Parathyroid adenoma (tissue), 2 donors: ENCODE measurements at regions not wholly inside any gene's neighbourhood (a gene's known extent, or its start where the extent isn't known, plus 50 kb on each side); places are given as distances from the start of the nearest gene placed in this dataset.
"Not testable (repeated sequence)": the region's sequence is repeated elsewhere in the genome, so short reads cannot be mapped to it uniquely, and the experiment has no call there.

Experiments used
- H2AFZ ChIP-seq: fragments of 300-600 bp; sonication (generic); one replicate; pipeline ENCODE4 v1.7.0; 2017; ENCODE audit warnings: antibody characterized with exemption, mild to moderate bottlenecking
- H3K27ac ChIP-seq: fragments of 300-600 bp; sonication (generic); one replicate; pipeline ENCODE4 v1.7.0; 2017
- H3K27me3 ChIP-seq: fragments of 300-600 bp; sonication (generic); one replicate; pipeline ENCODE4 v1.7.0; 2017; ENCODE audit warnings: low read length; ENCODE audit not compliant: control insufficient read depth, insufficient read depth
- H3K36me3 ChIP-seq: fragments of 300-600 bp; sonication (generic); one replicate; pipeline ENCODE4 v1.7.0; 2017; ENCODE audit warnings: low read length; ENCODE audit not compliant: control insufficient read depth, insufficient read depth
- H3K4me1 ChIP-seq: fragments of 300-600 bp; sonication (generic); one replicate; pipeline ENCODE4 v1.7.0; 2017; ENCODE audit warnings: control low read depth
- H3K4me2 ChIP-seq: fragments of 300-600 bp; sonication (generic); one replicate; pipeline ENCODE4 v1.7.0; 2017; ENCODE audit warnings: low read length
- H3K4me3 ChIP-seq: fragments of 300-600 bp; sonication (generic); one replicate; pipeline ENCODE4 v1.7.0; 2017; ENCODE audit warnings: low read depth, low read length
- H3K79me2 ChIP-seq: fragments of 300-600 bp; sonication (generic); one replicate; pipeline ENCODE4 v1.7.0; 2017; ENCODE audit warnings: control low read depth
- H3K9ac ChIP-seq: fragments of 300-600 bp; sonication (generic); one replicate; pipeline ENCODE4 v1.7.0; 2017; ENCODE audit warnings: mild to moderate bottlenecking
- H3K9me3 ChIP-seq: fragments of 300-600 bp; sonication (generic); one replicate; pipeline ENCODE4 v1.7.0; 2017; ENCODE audit warnings: low read length; ENCODE audit not compliant: control insufficient read depth
- TF ChIP-seq, protein P1 (sequence below): fragments of 300-600 bp; sonication (generic); IDR thresholded peaks from one replicate; pipeline ENCODE4 v1.7.0; 2017; ENCODE audit warnings: antibody characterized with exemption, mild to moderate bottlenecking
- donor health status: primary hyperparathyroidism.

DNA sequence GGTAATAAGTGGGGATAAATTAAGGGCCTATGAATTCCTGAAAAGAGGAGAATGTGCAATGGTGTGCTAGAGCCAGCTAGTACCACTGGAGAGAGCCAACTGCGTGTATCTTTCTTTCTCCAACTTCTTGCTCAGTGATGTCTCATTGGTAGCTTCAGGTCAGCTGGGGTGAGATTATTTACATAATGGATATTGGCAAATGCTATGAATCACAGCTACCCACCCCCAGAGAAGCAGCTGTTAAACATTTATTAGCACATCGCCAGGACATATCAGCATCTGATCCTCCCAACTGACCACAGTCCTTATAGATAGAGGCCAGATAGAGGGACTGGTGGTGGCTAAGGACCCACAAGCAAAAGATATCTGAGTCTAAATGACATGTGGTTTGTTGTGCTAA is 421.3 kb downstream of the ACTL7B start:
- Histone ChIP-seq H3K27ac (no peak overlapping the region), H3K79me2 (no peaks in the 10 kb centered on the region), H3K4me2 (no peak overlapping the region), H3K4me1 (no peaks in the 10 kb centered on the region), H3K4me3 (no peak overlapping the region), H3K9ac (no peak overlapping the region), H3K27me3 (no peaks in the 10 kb centered on the region), H3K36me3 (no peaks in the 10 kb centered on the region), H3K9me3 (no peaks in the 10 kb centered on the region), H2AFZ (no peak overlapping the region)
- TF ChIP-seq, protein P1, sequence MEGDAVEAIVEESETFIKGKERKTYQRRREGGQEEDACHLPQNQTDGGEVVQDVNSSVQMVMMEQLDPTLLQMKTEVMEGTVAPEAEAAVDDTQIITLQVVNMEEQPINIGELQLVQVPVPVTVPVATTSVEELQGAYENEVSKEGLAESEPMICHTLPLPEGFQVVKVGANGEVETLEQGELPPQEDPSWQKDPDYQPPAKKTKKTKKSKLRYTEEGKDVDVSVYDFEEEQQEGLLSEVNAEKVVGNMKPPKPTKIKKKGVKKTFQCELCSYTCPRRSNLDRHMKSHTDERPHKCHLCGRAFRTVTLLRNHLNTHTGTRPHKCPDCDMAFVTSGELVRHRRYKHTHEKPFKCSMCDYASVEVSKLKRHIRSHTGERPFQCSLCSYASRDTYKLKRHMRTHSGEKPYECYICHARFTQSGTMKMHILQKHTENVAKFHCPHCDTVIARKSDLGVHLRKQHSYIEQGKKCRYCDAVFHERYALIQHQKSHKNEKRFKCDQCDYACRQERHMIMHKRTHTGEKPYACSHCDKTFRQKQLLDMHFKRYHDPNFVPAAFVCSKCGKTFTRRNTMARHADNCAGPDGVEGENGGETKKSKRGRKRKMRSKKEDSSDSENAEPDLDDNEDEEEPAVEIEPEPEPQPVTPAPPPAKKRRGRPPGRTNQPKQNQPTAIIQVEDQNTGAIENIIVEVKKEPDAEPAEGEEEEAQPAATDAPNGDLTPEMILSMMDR = no peak

DNA sequence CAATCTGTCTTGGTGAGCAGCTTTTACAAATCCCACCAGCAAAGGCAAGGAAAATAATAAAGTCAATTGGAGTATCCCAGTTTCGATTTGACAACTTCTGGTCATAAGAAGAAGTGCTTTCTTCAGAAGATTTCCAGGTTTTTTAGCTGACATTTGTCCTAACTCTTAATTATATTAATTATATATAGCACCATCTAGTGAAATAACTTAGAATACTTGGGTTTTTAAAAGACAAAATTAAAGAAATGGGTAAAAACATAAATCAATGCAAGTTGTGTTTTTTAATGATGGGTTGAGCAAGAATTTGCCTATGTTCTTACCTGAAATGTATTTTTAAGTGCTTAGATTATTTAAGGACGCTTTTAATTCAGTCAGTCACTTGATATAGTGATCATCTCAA is 421.8 kb downstream of the ACTL7B start:
- no peaks in the 10 kb centered on the region for H3K4me1 ChIP-seq
- H3K9ac ChIP-seq = no peak overlapping the region

DNA sequence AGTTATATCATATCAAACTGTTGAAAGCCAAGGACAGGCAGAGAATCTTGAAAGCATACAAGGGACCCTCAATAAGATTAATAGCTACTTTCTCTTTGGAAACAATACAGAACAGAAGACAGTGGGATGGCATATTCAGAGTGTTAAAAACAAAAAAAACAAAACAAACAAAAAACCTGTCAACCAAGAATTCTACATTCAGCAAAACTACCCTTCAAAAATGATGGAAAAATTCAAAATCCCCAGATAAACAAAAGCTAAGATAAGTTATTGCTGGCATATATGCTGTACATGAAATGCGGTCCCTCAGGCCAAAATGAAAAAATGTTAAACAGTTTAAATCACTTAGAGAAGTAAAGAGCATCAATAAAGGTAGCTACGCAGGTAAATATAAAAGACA is 425.1 kb downstream of the ACTL7B start:
- no peak overlapping the region for H3K9ac ChIP-seq
- H3K36me3 ChIP-seq = no peaks in the 10 kb centered on the region
- no peak overlapping the region for H3K4me3 ChIP-seq
- H3K79me2 ChIP-seq = no peaks in the 10 kb centered on the region
- H3K27me3 ChIP-seq = no peaks in the 10 kb centered on the region
- H3K9me3 ChIP-seq = no peaks in the 10 kb centered on the region
- H3K27ac ChIP-seq = no peak overlapping the region
- TF ChIP-seq, protein P1 = no peak
- H2AFZ ChIP-seq = no peak overlapping the region
- no peak overlapping the region for H3K4me2 ChIP-seq
- no peaks in the 10 kb centered on the region for H3K4me1 ChIP-seq

More for the DNA sequence above, 421.8 kb downstream of the ACTL7B start:
- Histone ChIP-seq H3K79me2 (no peaks in the 10 kb centered on the region), H3K27ac (no peak overlapping the region), H2AFZ (no peak overlapping the region), H3K9me3 (no peaks in the 10 kb centered on the region), H3K27me3 (no peaks in the 10 kb centered on the region), H3K4me2 (no peak overlapping the region), H3K36me3 (no peaks in the 10 kb centered on the region), H3K4me3 (no peak overlapping the region)
- TF ChIP-seq, protein P1 = no peak

DNA sequence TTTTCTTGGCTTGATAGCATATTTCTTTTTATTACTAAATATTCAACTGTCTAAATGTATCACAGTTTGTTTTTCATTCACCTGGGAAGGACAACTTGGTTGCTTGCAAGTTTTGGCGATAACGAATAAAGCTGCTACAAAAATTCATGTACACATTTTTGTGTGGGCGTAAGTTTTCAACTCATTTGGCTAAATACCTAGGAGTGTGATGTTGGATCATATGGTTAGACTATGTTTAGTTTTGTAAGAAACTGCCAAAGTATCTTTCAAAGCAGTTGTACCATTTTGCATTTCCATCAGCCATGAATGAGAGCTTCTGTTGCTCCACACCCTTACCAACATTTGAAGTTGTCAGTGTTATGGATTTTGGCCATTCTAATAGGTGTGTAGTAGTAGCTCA is 428.0 kb downstream of the ACTL7B start:
- H2AFZ ChIP-seq = no peak overlapping the region
- no peaks in the 10 kb centered on the region for H3K27me3 ChIP-seq
- H3K79me2 ChIP-seq = no peaks in the 10 kb centered on the region
- no peak overlapping the region for H3K27ac ChIP-seq
- H3K4me3 ChIP-seq = no peak overlapping the region
- no peaks in the 10 kb centered on the region for H3K9me3 ChIP-seq
- H3K9ac ChIP-seq = no peak overlapping the region
- H3K4me2 ChIP-seq = no peak overlapping the region
- no peaks in the 10 kb centered on the region for H3K36me3 ChIP-seq
- H3K4me1 ChIP-seq = no peaks in the 10 kb centered on the region
- TF ChIP-seq, protein P1 = no peak

DNA sequence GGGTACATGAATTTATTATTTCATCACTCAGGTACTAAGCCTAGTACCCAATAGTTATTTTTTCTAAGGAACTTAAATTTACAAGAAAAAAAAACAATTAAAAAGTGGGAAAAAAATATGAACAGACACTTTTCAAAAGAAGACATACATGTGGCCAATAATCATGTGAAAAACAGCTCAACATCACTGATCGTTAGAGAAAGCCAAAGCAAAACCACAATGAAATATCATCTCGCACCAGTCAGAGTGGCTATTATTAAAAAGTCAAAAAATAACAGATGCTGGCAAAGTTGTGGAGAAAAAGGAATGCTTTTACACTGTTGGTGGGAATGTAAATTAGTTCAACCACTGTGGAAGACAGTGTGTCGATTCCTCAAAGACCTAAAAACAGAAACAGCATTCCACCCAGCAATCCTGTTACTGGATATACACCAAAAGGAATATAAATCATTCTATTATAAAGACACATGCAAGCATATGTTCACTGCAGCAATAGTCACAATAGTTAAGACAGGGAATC is 429.3 kb downstream of the ACTL7B start:
- not testable (repeated sequence) for H3K4me3 ChIP-seq, H3K9ac ChIP-seq, H3K36me3 ChIP-seq, H3K79me2 ChIP-seq, H3K9me3 ChIP-seq, H3K4me1 ChIP-seq, H3K27ac ChIP-seq, H3K27me3 ChIP-seq, H3K4me2 ChIP-seq, H2AFZ ChIP-seq
